Umbilical cord (tissue), 1 donor: ENCODE measurements at regions not wholly inside any gene's neighbourhood (a gene's known extent, or its start where the extent isn't known, plus 50 kb on each side); places are given as distances from the start of the nearest gene placed in this dataset.
A peak's percentile ranks its signal among the peaks of the same experiment; 100 is the strongest.

Source experiments
- DNase-seq: peaks from one replicate; pipeline ENCODE4 v3.0.0-alpha.2; 2015; ENCODE audit warnings: low spot score

DNA sequence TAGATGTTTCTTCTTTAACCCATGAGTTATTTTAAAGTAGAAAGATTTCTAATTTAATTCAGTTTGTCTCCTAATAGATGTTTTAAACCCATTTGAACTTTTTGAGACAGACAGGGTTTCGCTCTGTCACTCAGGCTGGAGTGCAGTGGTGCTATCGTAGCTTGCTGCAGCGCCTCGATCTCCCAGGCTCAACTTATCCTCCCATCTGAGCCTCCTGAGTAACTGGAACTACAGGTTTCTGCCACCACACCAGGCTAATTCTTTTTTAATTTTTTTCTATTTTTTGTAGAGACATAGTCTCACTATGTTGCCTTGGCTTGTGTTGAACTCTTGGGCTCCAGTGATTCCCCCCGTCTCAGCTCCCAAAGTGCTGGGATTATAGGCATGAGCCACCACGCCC is 53.0 kb upstream of the RAB18 start:
- DNase-seq = no peak

GRCh38 chr10:27450225-27450624 is 53.9 kb upstream of the RAB18 start:
- DNase-seq = no peak

DNA sequence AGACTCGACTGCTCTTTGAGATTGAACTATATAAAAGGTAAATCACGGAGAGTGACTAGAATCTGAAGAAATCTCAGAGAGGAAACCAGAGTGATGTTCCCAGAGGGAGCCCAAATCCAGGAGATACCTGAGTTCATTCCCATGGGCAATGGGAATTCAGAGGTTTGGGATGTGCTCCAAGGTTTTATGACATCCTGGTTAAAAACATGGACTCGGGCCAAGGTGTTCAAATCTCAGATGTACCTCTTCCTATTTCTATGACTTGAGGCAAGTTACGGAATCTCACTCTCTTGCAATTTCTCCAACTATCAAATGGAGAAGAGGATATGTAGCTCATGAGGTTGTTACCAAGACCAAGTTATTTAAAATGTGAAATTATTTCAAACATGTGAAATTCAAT is 54.5 kb upstream of the RAB18 start:
- DNase-seq = no peak

DNA sequence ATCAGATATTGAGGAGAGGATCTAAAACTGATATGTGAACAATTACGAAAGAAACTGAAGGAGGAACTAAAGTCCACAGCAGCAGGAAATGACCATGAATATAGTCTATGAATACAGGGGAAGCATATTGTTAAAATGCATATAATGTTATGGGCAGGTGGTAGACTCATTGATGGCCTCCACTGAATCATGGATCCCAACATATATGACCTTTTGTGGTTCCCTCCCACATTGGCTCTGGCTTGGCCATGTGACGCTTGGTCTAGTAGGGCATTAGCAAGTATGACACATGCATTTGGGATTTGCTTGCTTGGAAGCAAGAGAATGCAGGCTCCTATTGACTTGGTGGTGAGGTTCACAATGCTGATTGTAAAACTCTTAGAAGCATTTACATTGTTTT is 55.2 kb upstream of the RAB18 start:
- DNase-seq = no peak

DNA sequence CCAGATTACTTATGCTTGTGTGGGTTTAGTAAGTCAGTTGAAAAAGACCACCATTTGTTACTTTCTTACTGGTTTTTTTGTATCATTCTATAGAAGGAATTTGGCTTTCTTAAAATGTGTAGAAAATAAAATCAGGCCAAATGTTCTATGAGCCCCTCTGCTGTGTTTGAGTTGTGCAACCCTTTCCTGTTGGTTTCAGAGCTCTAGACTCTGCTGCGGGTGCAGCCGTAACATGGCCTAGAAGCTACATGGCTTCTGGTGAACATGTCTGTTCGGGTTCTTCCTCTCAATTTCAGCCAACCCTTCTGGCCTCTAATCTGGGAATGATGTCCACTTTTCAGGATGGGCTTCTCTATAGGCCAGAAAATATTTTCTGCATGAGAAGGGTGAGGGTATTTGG is 56.6 kb upstream of the RAB18 start:
- no peak for DNase-seq

DNA sequence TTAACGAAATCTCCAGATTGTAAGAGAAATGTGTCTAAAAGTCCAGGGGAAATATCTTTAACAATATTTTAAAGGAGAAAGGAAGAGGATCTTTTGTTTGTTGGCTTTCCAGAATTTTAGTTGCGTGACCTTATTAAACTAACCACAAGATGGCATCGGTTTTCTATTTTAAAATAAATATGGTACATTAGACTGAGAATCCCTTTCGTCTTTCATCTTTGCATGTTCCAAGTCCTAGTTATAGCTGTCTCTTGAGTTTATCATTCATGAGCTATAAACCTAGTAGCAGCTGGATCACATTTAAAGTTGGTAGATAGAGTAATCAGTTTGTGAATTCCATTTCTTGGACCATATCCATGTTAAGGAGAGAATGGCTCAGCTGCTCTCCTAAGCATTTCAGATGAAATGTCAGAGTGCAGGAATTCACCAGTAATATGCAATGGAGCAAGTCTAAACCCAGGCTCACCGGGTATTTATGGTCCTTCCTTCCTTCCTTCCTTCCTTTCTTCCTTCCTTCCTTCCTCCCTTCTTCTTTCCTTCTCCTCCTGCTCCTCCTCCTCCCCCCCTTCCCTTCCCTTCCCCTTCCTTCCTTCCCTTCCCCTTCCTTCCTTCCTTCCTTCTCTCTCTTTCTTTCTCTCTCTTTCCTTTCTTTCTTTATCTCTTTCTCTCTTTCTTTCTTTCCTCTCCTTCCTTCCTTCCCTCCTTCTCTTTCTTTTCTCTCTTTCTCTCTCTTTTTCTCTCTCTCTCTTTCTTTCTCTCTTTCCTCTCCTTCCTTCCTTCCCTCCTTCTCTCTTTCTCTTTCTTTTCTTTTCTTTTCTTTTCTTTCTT is 57.8 kb upstream of the RAB18 start:
- peak; percentile 90 for DNase-seq

DNA sequence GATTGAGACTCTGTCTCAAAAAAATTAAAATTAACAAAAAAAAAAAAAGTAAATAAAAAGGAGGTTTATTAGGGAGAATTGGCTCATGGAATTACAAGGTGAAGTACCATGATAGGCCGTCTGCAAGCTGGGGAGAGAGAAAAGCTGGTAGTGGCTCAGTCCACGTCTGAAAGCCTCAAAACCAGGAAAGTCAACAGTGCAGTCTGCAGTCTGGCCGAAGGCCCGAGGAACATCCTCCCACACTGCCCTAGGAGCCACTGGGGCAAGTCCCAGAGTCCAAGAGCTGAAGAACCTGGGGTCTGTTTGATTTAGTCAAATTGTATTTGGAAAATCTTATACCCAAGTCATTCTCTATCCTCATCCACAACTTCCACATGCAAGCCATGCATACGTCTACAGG is 59.0 kb upstream of the RAB18 start:
- no peak for DNase-seq

DNA sequence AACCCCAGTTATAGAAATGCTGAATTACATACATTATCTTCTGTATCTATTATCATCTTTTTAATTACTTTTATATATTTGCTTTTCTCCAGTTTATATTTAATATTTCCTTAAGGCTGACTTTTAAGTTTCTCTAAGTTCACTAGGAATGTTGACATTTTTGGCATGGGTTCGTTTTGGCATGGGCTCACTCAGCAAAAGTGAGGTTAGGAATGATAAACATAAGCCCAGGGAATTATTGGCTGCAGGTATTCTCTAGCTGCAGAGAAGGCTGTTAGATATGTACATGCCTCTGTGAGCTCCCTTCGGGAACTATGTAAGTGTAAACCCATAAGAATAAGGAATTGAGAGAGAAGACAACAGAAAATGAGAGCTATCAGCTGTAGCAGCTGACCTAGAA is 63.6 kb upstream of the RAB18 start:
- peak; percentile 25 for DNase-seq

GRCh38 chr10:27440021-27440420 is 64.1 kb upstream of the RAB18 start:
- DNase-seq = peak; percentile 10

GRCh38 chr10:27439101-27439500 is 65.0 kb upstream of the RAB18 start:
- DNase-seq = no peak

GRCh38 chr10:27437775-27438174 is 66.3 kb upstream of the RAB18 start:
- DNase-seq = no peak

DNA sequence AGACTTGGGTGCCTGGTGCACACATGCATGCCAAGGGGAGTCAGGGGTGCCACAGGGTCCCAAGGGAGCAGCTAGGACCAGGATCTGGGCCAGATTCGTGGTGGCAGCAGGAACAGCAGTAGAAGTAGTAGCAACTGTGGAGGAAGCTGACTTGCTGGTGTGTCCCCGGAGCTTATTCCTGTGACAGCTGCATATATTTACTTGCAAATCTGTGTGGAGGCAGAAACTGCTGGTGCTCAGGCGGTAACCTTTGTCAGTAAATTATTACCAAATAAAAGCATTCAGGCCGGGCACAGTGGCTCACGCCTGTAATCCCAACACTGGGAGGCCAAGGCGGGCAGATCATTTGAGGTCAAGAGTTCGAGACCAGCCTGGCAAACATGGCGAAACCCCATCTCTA is 67.4 kb upstream of the RAB18 start:
- no peak for DNase-seq

- no peak for DNase-seq
Measured at GRCh38 chr10:27433976-27434375, 70.1 kb upstream of the RAB18 start.

- no peak for DNase-seq
Measured at GRCh38 chr10:27426948-27427467, 77.1 kb upstream of the RAB18 start.

- DNase-seq = no peak
Measured at GRCh38 chr10:27413831-27414348, 90.2 kb upstream of the RAB18 start.

GRCh38 chr10:27413387-27413786 is 90.7 kb upstream of the RAB18 start:
- no peak for DNase-seq

- no peak for DNase-seq
Measured at GRCh38 chr10:27410153-27410552, 94.0 kb upstream of the RAB18 start.

DNA sequence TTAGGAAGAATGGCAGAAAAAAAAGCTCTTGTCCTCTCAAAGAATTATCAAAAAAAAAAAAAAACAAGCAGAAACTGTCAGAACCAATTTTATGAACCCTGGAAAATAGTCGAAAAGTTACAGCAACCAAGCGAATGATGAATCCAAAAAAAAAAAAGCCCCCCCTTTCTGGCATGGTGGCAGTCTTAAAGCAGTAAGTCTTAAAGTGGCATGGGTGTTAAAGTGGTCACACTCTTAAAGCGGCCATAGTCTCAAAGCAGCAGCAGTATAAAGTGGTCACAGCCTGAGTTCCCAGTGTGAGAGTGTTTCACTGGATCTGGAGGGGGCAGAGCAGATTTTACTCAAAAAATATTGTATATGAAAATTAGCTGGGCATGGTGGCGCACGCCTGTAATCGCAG is 96.8 kb upstream of the RAB18 start:
- DNase-seq = no peak

GRCh38 chr10:27399871-27400270 is 104.2 kb upstream of the RAB18 start:
- DNase-seq = no peak

DNA sequence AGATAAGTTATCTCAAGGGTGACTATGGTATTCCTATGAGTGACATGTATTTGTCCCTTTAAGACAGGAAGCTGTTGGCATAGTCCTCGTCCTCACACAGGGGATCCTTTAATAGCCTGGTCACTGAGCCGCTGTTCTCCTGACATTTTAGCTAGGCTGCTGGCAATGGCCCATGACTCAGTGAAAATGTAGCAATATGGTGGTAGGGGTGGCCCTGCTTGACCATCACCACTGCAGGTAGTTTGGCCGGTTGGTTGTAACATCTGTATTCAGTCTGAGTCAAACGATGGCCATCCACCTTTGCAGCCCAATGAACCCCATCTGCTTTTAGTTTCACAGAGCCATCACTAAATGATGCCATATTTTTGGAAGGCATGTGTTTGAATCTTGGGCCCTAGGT is 110.1 kb upstream of the RAB18 start:
- no peak for DNase-seq

- DNase-seq = no peak
Measured at GRCh38 chr10:27392606-27393005, 111.5 kb upstream of the RAB18 start.

- DNase-seq = no peak
Measured at GRCh38 chr10:27391916-27392315, 112.2 kb upstream of the RAB18 start.

DNA sequence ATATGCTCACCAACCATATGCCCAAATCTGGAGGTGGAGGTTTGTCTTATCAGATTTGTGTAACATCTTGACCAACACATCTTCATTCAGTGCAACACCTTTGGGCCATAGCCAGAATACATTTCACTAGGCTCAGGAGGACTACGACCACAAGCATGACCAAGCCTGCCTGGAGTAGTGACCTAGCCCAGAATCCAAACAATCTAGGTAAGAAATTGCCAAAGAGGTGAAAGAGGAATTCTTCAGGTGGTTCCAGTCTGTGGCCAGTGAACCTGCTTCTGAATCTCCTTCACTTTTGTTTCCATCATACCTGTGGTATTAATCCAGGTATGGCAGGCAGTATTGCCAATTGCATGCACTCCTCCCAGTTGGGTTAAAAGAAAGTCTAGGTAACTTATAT is 112.8 kb upstream of the RAB18 start:
- DNase-seq = no peak

GRCh38 chr10:27390681-27391080 is 113.4 kb upstream of the RAB18 start:
- peak; percentile 67 for DNase-seq
